ENCODE measurements at regions not wholly inside any gene's neighbourhood (a gene's known extent, or its start where the extent isn't known, plus 50 kb on each side); places are given as distances from the start of the nearest gene placed in this dataset.
"Not testable (repeated sequence)": the region's sequence is repeated elsewhere in the genome, so short reads cannot be mapped to it uniquely, and the experiment has no call there.

DNA sequence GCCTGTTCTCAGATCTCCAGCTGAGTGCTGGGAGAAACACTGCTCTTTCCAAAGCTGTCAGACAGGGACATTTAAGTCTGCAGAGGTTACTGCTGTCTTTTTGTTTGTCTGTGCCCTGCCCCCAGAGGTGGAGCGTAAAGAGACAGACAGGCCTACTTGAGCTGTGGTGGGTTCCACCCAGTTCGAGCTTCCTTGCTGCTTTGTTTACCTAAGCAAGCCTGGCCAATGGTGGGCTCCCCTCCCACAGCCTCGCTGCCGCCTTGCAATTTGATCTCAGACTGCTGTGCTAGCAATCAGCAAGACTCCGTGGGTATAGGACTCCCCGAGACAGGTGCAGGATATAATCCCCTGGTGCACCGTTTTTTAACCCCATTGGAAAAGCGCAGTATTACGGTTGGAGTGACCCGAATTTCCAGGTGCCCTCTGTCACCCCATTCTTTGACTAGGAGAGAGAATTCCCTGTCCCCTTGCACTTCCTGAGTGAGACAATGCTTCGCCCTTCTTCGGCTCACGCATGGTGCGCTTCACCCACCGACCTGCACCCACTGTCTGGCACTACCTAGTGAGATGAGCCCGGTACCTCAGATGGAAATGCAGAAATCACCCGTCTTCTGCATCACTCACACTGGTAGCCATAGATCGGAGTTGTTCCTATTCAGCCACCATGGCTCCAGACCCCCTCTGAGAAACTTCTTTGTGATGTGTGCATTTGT is 650.3 kb upstream of the ALG10B start:
- intact Hi-C loops (cut with DNase I): no loop called here
- no peaks in the 10 kb centered on the region for H3K9me3 ChIP-seq
- no peaks in the 10 kb centered on the region for H3K4me1 ChIP-seq

DNA sequence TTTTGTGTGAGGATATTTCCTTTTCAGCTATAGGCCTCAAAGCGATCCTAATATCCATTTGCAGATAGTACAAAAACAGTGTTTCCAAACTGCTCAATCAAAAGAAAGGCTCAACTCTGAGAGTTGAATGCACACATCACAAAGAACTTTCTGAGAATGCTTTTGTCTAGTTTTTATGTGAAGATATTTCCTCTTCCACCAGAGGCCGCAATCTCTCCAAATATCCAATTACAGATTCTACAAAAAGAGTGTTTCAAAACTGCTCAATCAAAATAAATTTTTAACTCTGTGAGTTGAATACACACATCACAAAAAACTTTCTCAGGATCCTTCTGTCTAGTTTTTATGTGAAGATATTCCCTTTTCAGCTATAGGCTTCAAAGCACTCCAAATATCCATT is 648.0 kb upstream of the ALG10B start:
- H3K4me1 ChIP-seq; H3K27me3 ChIP-seq; H3K27ac ChIP-seq; H3K36me3 ChIP-seq; intact Hi-C loops (cut with DNase I); DNase-seq (ENCODE audit: extremely low spot score in 2 of 2); H3K4me3 ChIP-seq; H3K9me3 ChIP-seq: not testable (repeated sequence)

More for the DNA sequence above, 650.3 kb upstream of the ALG10B start:
- TF ChIP-seq POLR2AphosphoS5 (IDR thresholded peaks at IDR 0.05; ENCODE audit: insufficient read depth in 1 of 2, low read depth in 1 of 2): no peak
- TF ChIP-seq, protein P1, sequence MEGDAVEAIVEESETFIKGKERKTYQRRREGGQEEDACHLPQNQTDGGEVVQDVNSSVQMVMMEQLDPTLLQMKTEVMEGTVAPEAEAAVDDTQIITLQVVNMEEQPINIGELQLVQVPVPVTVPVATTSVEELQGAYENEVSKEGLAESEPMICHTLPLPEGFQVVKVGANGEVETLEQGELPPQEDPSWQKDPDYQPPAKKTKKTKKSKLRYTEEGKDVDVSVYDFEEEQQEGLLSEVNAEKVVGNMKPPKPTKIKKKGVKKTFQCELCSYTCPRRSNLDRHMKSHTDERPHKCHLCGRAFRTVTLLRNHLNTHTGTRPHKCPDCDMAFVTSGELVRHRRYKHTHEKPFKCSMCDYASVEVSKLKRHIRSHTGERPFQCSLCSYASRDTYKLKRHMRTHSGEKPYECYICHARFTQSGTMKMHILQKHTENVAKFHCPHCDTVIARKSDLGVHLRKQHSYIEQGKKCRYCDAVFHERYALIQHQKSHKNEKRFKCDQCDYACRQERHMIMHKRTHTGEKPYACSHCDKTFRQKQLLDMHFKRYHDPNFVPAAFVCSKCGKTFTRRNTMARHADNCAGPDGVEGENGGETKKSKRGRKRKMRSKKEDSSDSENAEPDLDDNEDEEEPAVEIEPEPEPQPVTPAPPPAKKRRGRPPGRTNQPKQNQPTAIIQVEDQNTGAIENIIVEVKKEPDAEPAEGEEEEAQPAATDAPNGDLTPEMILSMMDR (IDR thresholded peaks at IDR 0.05): no peak
- no peak for TF ChIP-seq POLR2A (IDR thresholded peaks at IDR 0.05)
- Histone ChIP-seq H3K27me3 (no peaks in the 10 kb centered on the region), H3K4me3 (no peak overlapping the region), H3K36me3 (no peaks in the 10 kb centered on the region), H3K27ac (no peak overlapping the region)
- DNase-seq (ENCODE audit: extremely low spot score in 2 of 2): peak in 1 of 2 donors; percentile 91

DNA sequence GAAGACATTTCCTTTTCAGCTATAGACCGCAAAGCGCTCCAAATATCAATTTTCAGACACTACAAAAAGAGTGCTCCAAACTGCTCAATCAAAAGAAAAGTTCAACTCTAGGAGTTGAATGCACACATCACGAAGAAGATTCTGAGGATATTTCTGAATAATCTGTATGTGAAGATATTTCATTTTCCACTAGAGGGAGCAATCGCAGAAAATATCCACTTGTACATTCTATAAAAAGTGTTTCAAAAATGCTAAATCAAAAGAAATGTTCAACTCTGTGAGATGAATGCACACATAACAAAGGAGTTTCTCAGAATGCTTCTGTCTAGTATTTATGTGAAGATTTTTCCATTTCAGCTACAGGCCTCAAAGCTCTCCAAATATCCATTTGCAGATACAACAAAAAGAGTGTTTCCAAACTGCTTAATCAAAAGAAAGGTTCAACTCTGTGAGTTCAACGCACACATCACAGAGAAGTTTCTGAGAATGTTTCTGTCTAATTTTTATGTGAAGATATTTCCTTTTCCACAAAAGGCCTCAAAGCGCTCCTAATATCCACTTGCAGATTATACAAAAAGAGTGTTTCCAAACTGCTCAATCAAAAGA is 643.8 kb upstream of the ALG10B start:
- intact Hi-C loops (cut with DNase I): no loop called here
- TF ChIP-seq POLR2A (IDR thresholded peaks at IDR 0.05) (no peak), POLR2AphosphoS5 (IDR thresholded peaks at IDR 0.05; ENCODE audit: insufficient read depth in 1 of 2, low read depth in 1 of 2) (no peak)
- TF ChIP-seq, protein P1 (IDR thresholded peaks at IDR 0.05): no peak

DNA sequence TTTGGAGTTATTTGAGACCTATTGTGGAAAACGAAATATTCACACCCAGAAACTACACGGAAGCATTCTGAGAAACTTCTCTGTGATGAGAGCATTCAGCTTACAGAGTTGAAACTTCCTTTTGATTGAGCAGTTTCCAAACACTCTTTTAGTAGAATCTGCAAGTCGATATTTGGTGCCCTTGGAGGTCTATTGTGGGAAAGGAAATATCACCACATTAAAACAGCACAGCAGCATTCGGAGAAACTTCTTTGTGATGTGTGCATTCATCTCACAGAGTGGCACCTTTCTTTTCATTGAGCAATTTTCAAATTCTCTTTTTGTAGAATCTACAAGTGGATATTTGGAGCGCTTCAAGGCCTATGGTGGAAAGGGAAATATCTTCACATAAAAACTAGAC is 595.7 kb upstream of the ALG10B start:
- Histone ChIP-seq H3K27ac (no peak overlapping the region), H3K4me3 (no peak overlapping the region), H3K9me3 (no peaks in the 10 kb centered on the region), H3K36me3 (no peaks in the 10 kb centered on the region), H3K4me1 (no peaks in the 10 kb centered on the region), H3K27me3 (no peaks in the 10 kb centered on the region)
- TF ChIP-seq POLR2AphosphoS5 (IDR thresholded peaks at IDR 0.05; ENCODE audit: insufficient read depth in 1 of 2, low read depth in 1 of 2) (no peak), POLR2A (IDR thresholded peaks at IDR 0.05) (no peak)
- TF ChIP-seq, protein P1 (IDR thresholded peaks at IDR 0.05): no peak
- intact Hi-C loops (cut with DNase I): no loop called here
- DNase-seq (ENCODE audit: extremely low spot score in 2 of 2): peak in 1 of 2 donors; percentile 67

More for the DNA sequence above, 643.8 kb upstream of the ALG10B start:
- Histone ChIP-seq H3K4me1 (no peaks in the 10 kb centered on the region), H3K36me3 (no peaks in the 10 kb centered on the region), H3K9me3 (no peaks in the 10 kb centered on the region), H3K4me3 (no peak overlapping the region), H3K27me3 (no peaks in the 10 kb centered on the region), H3K27ac (no peak overlapping the region)
- DNase-seq (ENCODE audit: extremely low spot score in 2 of 2): no peak

DNA sequence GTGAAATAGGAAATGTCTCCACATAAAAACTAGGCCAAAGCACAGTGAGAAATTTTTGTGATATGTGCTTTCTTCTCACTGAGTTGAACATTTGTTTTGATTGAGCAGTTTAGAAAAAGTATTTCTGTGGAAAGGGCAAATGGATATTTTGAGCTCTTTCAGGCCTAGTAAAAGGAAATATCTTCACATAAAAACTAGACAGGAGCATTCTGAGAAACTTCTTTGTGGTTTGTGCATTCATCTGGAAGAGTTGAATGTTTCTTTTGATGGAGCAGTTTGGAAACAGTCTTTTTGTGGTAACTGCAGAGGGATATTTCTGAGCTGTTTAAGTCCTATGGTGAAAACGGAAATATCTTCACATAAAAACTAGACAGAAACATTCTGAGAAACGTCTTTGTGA is 582.7 kb upstream of the ALG10B start:
- H3K4me1 ChIP-seq: no peaks in the 10 kb centered on the region
- H3K27me3 ChIP-seq: no peaks in the 10 kb centered on the region
- no peak overlapping the region for H3K4me3 ChIP-seq
- no peak for DNase-seq (ENCODE audit: extremely low spot score in 2 of 2)
- no peak overlapping the region for H3K27ac ChIP-seq
- no peaks in the 10 kb centered on the region for H3K9me3 ChIP-seq
- TF ChIP-seq POLR2AphosphoS5 (IDR thresholded peaks at IDR 0.05; ENCODE audit: insufficient read depth in 1 of 2, low read depth in 1 of 2) (no peak), POLR2A (IDR thresholded peaks at IDR 0.05) (no peak)
- TF ChIP-seq, protein P1 (IDR thresholded peaks at IDR 0.05): no peak
- intact Hi-C loops (cut with DNase I): no loop called here
- H3K36me3 ChIP-seq: no peaks in the 10 kb centered on the region

Measured in vagina (tissue), 2 donors.